SK-N-SH treated with all-trans-retinoic acid at 6 μM for 48 hours (cell line): ENCODE measurements at regions not wholly inside any gene's neighbourhood (a gene's known extent, or its start where the extent isn't known, plus 50 kb on each side); places are given as distances from the start of the nearest gene placed in this dataset.

Experiments used
- ARNTL ChIP-seq: fragments of 450-650 bp; formaldehyde crosslinking; IDR thresholded peaks from 2 replicates; pipeline ENCODE4 v1.5.0; 2020; ENCODE audit warnings: low read depth, mild to moderate bottlenecking, moderate library complexity, borderline replicate concordance
- BACH2 ChIP-seq: fragments of 250-450 bp; sonication (Bioruptor Pico); IDR thresholded peaks from 2 replicates; pipeline ENCODE4 v1.9.0; 2021; ENCODE audit warnings: mild to moderate bottlenecking, borderline replicate concordance
- GLIS3 ChIP-seq: fragments of 250-450 bp; sonication (Bioruptor Pico); IDR thresholded peaks from 2 replicates; pipeline ENCODE4 v1.5.0; 2020; ENCODE audit warnings: mild to moderate bottlenecking, moderate library complexity
- OSR1 ChIP-seq: fragments of 250-450 bp; sonication (Bioruptor Pico); IDR thresholded peaks from 2 replicates; pipeline ENCODE4 v1.8.0; 2022; ENCODE audit warnings: moderate library complexity, mild to moderate bottlenecking, inconsistent platforms
- PPARA ChIP-seq: fragments of 250-450 bp; sonication (Bioruptor Pico); IDR thresholded peaks from 2 replicates; pipeline ENCODE4 v1.5.0; 2020; ENCODE audit warnings: mild to moderate bottlenecking, borderline replicate concordance
- RARB ChIP-seq: fragments of 250-450 bp; sonication (Bioruptor Pico); IDR thresholded peaks from 2 replicates; pipeline ENCODE4 v1.8.0; 2021; ENCODE audit warnings: mild to moderate bottlenecking, moderate library complexity
- SNAI2 ChIP-seq: fragments of 250-450 bp; sonication (Bioruptor Pico); IDR thresholded peaks from 2 replicates; pipeline ENCODE4 v1.5.0; 2020; ENCODE audit warnings: mild to moderate bottlenecking, moderate library complexity
- TOX ChIP-seq: fragments of 250-450 bp; sonication (Bioruptor Pico); IDR thresholded peaks from 2 replicates; pipeline ENCODE4 v1.8.0; 2021; ENCODE audit warnings: mild to moderate bottlenecking, moderate library complexity, borderline replicate concordance
- ZFP3 ChIP-seq: fragments of 250-450 bp; sonication (Bioruptor Pico); IDR thresholded peaks from 2 replicates; pipeline ENCODE4 v1.5.0; 2020; ENCODE audit warnings: mild to moderate bottlenecking, moderate library complexity
- ZNF70 ChIP-seq: fragments of 450-650 bp; formaldehyde crosslinking; IDR thresholded peaks from 2 replicates; pipeline ENCODE4 v1.5.0; 2020; ENCODE audit warnings: mild to moderate bottlenecking, moderate library complexity
- ZNF8 ChIP-seq: fragments of 450-650 bp; formaldehyde crosslinking; IDR thresholded peaks from 2 replicates; pipeline ENCODE4 v1.5.0; 2020; ENCODE audit warnings: mild to moderate bottlenecking, moderate library complexity
- TF ChIP-seq, protein P1 (sequence below): fragments of 250-450 bp; sonication (Bioruptor Pico); IDR thresholded peaks from 2 replicates; pipeline ENCODE4 v1.5.1; 2021; ENCODE audit warnings: mild to moderate bottlenecking, moderate library complexity
- TF ChIP-seq, protein P2 (sequence below): fragments of 250-450 bp; sonication (Bioruptor Pico); IDR thresholded peaks from 2 replicates; pipeline ENCODE4 v1.8.0; 2020; ENCODE audit warnings: mild to moderate bottlenecking, moderate library complexity, borderline replicate concordance
- TF ChIP-seq, protein P3 (sequence below): fragments of 250-450 bp; sonication (Bioruptor Pico); IDR thresholded peaks from 2 replicates; pipeline ENCODE4 v1.8.0; 2021; ENCODE audit warnings: low read depth, mild to moderate bottlenecking, moderate library complexity, borderline replicate concordance

DNA sequence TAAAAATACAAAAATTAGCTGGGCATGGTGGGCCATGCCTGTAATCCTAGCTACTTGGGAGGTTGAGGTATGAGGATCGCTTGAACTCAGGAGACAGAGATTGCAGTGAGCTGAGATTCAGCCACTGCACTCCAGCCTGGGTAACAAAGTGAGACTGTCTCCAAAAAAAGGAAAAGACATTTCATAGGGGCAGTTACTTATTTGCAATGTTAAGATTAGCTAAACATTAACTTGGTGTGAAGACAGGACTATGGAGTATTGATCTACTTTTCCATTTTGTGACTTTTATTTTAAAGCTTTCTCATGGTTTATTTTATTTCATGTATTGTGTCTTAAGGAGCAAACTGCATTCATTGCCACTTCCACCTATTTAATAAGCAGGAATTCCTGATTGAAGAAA, 153.0 kb downstream of the UTRN start:
- TF ChIP-seq ARNTL (CRISPR knock-in tag), result no peak
- TF ChIP-seq ZNF8, result no peak
- TF ChIP-seq ZFP3 (CRISPR knock-in tag), result no peak
- no peak for TF ChIP-seq PPARA (CRISPR knock-in tag)
- TF ChIP-seq BACH2 (CRISPR knock-in tag), result no peak
- TF ChIP-seq, protein P1, sequence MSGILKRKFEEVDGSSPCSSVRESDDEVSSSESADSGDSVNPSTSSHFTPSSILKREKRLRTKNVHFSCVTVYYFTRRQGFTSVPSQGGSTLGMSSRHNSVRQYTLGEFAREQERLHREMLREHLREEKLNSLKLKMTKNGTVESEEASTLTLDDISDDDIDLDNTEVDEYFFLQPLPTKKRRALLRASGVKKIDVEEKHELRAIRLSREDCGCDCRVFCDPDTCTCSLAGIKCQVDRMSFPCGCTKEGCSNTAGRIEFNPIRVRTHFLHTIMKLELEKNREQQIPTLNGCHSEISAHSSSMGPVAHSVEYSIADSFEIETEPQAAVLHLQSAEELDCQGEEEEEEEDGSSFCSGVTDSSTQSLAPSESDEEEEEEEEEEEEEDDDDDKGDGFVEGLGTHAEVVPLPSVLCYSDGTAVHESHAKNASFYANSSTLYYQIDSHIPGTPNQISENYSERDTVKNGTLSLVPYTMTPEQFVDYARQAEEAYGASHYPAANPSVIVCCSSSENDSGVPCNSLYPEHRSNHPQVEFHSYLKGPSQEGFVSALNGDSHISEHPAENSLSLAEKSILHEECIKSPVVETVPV, result no peak
- TF ChIP-seq, protein P2, sequence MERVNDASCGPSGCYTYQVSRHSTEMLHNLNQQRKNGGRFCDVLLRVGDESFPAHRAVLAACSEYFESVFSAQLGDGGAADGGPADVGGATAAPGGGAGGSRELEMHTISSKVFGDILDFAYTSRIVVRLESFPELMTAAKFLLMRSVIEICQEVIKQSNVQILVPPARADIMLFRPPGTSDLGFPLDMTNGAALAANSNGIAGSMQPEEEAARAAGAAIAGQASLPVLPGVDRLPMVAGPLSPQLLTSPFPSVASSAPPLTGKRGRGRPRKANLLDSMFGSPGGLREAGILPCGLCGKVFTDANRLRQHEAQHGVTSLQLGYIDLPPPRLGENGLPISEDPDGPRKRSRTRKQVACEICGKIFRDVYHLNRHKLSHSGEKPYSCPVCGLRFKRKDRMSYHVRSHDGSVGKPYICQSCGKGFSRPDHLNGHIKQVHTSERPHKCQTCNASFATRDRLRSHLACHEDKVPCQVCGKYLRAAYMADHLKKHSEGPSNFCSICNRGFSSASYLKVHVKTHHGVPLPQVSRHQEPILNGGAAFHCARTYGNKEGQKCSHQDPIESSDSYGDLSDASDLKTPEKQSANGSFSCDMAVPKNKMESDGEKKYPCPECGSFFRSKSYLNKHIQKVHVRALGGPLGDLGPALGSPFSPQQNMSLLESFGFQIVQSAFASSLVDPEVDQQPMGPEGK, result no peak
- no peak for TF ChIP-seq RARB (CRISPR knock-in tag)
- TF ChIP-seq, protein P3, sequence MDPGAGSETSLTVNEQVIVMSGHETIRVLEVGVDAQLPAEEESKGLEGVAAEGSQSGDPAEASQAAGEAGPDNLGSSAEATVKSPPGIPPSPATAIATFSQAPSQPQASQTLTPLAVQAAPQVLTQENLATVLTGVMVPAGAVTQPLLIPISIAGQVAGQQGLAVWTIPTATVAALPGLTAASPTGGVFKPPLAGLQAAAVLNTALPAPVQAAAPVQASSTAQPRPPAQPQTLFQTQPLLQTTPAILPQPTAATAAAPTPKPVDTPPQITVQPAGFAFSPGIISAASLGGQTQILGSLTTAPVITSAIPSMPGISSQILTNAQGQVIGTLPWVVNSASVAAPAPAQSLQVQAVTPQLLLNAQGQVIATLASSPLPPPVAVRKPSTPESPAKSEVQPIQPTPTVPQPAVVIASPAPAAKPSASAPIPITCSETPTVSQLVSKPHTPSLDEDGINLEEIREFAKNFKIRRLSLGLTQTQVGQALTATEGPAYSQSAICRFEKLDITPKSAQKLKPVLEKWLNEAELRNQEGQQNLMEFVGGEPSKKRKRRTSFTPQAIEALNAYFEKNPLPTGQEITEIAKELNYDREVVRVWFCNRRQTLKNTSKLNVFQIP, result no peak
- no peak for TF ChIP-seq OSR1 (CRISPR knock-in tag)
- no peak for TF ChIP-seq GLIS3
- TF ChIP-seq TOX (CRISPR knock-in tag), result no peak
- TF ChIP-seq SNAI2, result no peak
- TF ChIP-seq ZNF70 (CRISPR knock-in tag), result no peak
